Muscle layer of colon (tissue), 2 donors: ENCODE measurements at regions not wholly inside any gene's neighbourhood (a gene's known extent, or its start where the extent isn't known, plus 50 kb on each side); places are given as distances from the start of the nearest gene placed in this dataset.
A peak's percentile ranks its signal among the peaks of the same experiment; 100 is the strongest.

Experiments
- H3K27ac ChIP-seq: one replicate; pipeline ENCODE4 v1.7.0; 2013; ENCODE audit warnings: low read depth, mild to moderate bottlenecking, low read length, moderate library complexity
- H3K27me3 ChIP-seq, 2 donors: one replicate each; pipeline ENCODE4 v1.7.0; 2013; ENCODE audit warnings: low read length in 2 of 2, mild to moderate bottlenecking in 2 of 2; ENCODE audit not compliant: insufficient read depth in 2 of 2, control insufficient read depth in 1 of 2
- H3K36me3 ChIP-seq: one replicate; pipeline ENCODE4 v1.7.0; 2013; ENCODE audit warnings: mild to moderate bottlenecking, low read length; ENCODE audit not compliant: insufficient read depth
- H3K4me1 ChIP-seq: one replicate; pipeline ENCODE4 v1.7.0; 2013; ENCODE audit warnings: mild to moderate bottlenecking, low read length; ENCODE audit not compliant: insufficient read depth
- H3K4me3 ChIP-seq, 2 donors: one replicate each; pipeline ENCODE4 v1.7.0; 2013; ENCODE audit warnings: low read length in 2 of 2, low read depth in 1 of 2, mild to moderate bottlenecking in 1 of 2, moderate library complexity in 1 of 2
- H3K9ac ChIP-seq: one replicate; pipeline ENCODE4 v1.7.0; 2013; ENCODE audit warnings: low read length
- H3K9me3 ChIP-seq: one replicate; pipeline ENCODE4 v1.7.0; 2013; ENCODE audit warnings: mild to moderate bottlenecking, low read length
- donor health status: abdominal sarcoma.
- donor health status: Adenocarcinoma of cecum.

DNA sequence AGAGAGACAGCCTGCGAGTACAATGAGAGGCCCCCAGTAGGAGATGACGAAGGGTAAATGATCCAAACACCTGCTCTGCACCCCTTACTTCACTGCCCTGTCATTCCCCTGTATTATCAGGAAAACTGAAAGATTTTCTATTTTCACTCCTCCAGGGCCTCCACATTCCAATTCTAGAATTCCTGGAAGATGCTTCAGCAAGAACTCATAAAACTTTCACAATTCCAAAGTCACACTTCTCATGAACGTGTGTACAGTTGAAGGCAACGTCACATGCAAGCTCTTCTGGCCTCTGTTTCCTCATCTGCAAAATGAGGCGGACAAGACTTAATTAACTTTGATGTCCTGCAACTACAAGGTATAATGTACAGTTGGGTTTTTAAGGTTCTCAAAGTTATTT, 62.8 kb upstream of the SPATA12 start:
- peaks cover 35% of the 10 kb centered on the region for H3K4me1 ChIP-seq
- H3K27me3 ChIP-seq: no peaks in the 10 kb centered on the region
- peak overlapping the region; percentile 66 for H3K27ac ChIP-seq
- H3K36me3 ChIP-seq: no peaks in the 10 kb centered on the region
- no peaks in the 10 kb centered on the region for H3K9me3 ChIP-seq
- no peak overlapping the region for H3K4me3 ChIP-seq
- no peak overlapping the region for H3K9ac ChIP-seq

DNA sequence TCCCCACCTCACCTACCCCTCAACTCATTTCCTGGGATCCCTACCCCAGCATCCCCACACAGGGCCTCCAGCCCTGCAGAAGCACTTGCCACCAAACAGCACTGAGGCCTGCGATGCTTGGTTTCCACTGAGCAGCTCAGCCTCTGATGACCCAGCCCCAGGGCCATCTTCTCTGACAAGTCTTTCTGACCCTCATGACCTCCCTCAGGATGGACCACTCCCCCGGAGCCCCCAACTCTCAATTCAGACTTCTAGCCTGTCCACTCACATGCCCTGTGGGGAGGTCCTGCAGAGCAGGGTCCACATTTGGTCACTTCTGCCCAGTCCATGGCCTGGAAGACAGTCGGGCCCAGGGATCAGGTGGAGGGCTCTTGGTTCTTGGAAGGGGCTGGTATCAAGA, 63.4 kb upstream of the SPATA12 start:
- Histone ChIP-seq H3K9ac (no peak overlapping the region), H3K36me3 (no peaks in the 10 kb centered on the region), H3K9me3 (no peaks in the 10 kb centered on the region), H3K27ac (peak overlapping the region; percentile 36), H3K27me3 (no peaks in the 10 kb centered on the region), H3K4me3 (no peak overlapping the region), H3K4me1 (peaks cover 35% of the 10 kb centered on the region)

DNA sequence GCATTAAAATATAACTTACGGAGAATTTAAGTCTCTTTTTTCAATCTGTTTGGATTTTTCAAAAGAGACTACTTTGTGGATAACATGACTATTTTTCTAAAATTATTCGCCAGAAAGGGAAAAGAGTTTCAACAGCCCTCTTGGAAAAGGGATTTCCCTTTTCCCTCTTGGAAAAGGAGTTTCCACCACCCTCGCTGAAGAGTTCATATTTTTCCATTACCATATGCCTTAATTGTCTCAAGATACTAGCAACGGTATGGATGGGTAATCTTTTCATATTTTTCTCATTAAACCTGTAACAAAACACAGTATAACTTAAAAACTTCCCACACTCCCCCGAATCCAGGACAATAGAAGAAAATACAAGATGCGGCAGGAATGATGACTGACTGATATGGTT, 66.1 kb upstream of the SPATA12 start:
- H3K4me1 ChIP-seq: peaks cover 42% of the 10 kb centered on the region
- no peak overlapping the region for H3K27ac ChIP-seq
- H3K9ac ChIP-seq: no peak overlapping the region
- no peaks in the 10 kb centered on the region for H3K27me3 ChIP-seq
- no peaks in the 10 kb centered on the region for H3K36me3 ChIP-seq
- no peaks in the 10 kb centered on the region for H3K9me3 ChIP-seq
- no peak overlapping the region for H3K4me3 ChIP-seq

DNA sequence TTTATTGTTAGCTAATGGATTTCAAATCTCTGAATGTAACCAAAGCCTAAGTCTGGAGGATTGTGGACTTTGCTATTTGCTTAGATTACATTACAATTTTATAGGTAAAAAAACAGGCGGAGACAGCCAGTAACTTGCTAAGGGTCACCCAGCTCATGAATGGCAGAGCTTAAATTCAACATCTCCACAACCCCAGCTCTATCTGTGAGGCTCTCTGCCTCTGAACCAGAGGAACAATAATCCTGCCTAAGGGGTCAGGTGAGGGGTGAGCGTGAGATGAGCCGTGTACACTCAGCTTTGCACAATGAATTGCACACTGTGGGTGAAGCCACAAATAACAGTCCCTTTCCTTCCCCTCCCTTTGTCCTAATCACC, 69.8 kb upstream of the SPATA12 start:
- Histone ChIP-seq H3K9me3 (no peaks in the 10 kb centered on the region), H3K27me3 (no peaks in the 10 kb centered on the region), H3K36me3 (no peaks in the 10 kb centered on the region), H3K27ac (no peak overlapping the region), H3K9ac (no peak overlapping the region), H3K4me3 (no peak overlapping the region), H3K4me1 (peaks cover 33% of the 10 kb centered on the region)

DNA sequence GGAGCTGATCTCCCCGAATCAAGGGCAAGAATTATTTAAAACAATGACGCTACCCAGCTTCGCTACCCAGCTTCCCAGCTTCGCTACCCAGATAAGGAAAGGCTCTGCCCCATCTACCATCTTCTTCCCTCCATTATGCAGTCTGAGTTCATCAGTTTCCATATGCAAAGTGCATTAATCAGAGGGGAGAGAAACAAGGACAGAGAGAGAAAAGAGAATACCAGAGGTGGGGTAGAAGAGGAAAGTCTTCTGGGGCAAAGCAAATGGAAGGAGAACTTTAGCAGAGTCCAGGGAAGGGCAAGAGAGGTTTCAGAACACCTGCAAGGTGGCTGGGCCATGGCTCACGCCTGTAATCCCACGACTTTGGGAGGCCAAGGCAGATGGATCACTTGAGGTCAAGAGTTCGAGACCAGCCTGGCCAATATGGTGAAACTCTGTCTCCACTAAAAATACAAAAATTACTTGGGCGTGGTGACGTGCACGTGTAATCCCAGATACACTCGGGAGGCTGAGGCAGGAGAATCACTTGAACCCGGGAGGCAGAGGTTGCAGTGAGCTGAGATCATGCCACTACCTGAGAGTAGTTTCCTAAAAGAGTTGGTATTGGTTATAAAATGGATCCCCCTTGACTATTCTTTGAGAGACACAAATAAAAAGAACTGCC, 70.4 kb upstream of the SPATA12 start:
- Histone ChIP-seq H3K9me3 (no peaks in the 10 kb centered on the region), H3K36me3 (no peaks in the 10 kb centered on the region), H3K9ac (no peak overlapping the region), H3K27ac (no peak overlapping the region), H3K4me3 (no peak overlapping the region), H3K4me1 (peaks cover 33% of the 10 kb centered on the region), H3K27me3 (no peaks in the 10 kb centered on the region)

DNA sequence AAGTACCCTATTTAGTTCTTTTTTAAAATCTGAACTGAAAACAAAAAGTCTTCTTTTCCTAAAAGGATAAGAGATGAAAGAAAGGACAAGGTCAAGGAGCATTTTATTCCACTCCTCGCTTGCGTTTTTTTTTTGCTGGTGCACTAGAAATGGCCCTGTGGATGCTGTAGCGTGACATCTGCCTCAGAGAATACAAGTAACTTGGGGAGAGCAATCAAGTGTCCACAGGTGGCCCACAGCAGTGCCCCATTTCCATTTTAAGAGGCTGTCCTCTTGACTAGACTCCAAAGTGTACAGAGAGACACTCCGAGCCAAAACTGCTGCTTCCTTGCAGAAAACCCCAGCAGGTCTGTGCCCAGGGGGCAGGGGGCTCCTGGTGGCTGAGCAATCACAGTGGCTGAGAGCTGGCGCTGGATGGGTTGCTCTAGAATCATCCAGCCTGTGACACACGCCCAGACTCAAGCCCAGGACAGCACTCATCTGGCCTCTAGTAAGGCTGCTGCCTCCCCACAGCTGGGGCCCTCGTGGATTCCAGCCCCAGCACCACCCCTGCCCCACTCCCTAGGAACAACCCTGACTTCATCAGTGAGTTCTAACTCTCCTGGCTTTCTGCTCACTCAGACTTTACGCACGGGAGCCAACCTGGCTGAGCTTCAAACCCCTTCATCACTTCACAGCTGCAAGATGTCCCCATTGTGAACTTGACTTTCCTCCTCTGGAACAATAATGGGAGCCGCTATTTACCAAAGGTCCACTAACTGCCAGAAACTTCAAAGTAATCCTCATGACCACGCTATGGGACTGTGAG, 71.1 kb upstream of the SPATA12 start:
- no peak overlapping the region for H3K27ac ChIP-seq
- peak overlapping the region; percentile 53 for H3K9ac ChIP-seq
- H3K9me3 ChIP-seq: no peaks in the 10 kb centered on the region
- no peaks in the 10 kb centered on the region for H3K36me3 ChIP-seq
- no peaks in the 10 kb centered on the region for H3K27me3 ChIP-seq
- peaks cover 33% of the 10 kb centered on the region for H3K4me1 ChIP-seq
- H3K4me3 ChIP-seq: peak overlapping the region in 1 of 2 donors; percentile 36

DNA sequence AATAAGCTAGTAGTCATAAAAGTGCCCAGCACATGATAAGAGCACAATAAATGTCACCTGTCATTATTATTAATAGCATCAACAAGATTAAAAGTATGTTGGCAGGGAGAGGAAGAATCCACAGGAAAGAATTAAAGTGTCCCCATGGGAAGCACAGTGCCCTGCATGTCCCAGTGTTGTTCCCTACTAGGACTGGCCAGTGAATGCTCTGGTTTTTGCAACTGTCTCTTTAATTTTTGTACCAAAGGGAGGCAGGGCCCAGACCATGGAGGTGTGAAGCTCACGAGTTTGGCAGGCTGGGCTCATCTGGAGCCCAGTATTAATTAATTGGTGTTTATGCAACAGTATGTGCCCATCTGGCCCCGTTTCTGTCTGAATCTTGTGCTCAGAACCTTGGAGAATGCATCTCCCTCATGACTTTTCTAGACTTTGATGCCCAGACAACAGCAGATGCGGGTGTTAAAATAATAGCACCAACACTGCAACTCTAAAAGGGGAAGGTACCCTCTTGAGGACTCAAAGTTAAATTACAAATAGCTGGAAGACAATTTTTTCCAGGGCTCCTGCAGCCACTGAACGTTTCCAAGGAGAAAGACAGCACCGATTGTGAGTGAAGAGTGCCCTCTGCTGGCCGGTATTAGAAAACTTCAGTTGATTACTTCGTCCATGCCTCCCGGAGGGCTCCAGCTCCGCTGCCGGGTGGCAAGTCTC, 71.9 kb upstream of the SPATA12 start:
- H3K27ac ChIP-seq: peak overlapping the region; percentile 5
- H3K4me1 ChIP-seq: peaks cover 37% of the 10 kb centered on the region
- H3K36me3 ChIP-seq: no peaks in the 10 kb centered on the region
- no peaks in the 10 kb centered on the region for H3K9me3 ChIP-seq
- H3K4me3 ChIP-seq: peak overlapping the region in 1 of 2 donors; percentile 36
- no peaks in the 10 kb centered on the region for H3K27me3 ChIP-seq
- peak overlapping the region; percentile 53 for H3K9ac ChIP-seq

DNA sequence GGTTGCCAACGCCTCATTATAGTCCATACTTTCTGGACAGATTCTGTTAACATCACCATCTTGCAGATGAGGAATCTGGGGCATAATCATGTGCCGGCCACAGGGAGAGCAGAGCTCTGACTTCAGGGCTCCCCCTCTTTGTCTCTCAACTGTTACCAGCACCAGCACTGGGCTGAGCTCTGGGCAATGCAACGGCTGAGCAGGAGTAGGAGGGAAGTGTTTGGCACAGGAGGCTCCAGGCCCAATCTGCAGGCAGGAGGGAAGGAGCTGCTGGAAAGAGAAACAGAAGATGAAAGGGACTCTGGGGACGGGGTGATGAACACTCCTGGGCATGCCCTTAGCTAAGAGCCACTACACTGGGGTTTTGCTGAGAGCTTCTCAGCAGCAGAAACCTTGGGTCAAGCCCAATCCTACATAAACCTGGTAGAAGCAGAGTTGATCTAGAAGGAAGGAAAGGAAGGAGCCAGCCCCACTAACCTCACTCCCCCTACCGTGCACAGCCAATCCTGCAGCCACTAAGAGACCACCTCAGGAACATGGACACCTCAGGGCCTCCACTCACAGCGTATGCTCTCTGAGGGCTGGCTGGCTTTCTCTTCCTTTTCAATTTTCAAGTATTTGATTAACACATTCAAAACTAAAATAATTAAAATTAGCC, 73.1 kb upstream of the SPATA12 start:
- no peak overlapping the region for H3K9ac ChIP-seq
- H3K27ac ChIP-seq: no peak overlapping the region
- no peaks in the 10 kb centered on the region for H3K27me3 ChIP-seq
- H3K36me3 ChIP-seq: no peaks in the 10 kb centered on the region
- no peak overlapping the region for H3K4me3 ChIP-seq
- no peaks in the 10 kb centered on the region for H3K9me3 ChIP-seq
- peaks cover 37% of the 10 kb centered on the region for H3K4me1 ChIP-seq

DNA sequence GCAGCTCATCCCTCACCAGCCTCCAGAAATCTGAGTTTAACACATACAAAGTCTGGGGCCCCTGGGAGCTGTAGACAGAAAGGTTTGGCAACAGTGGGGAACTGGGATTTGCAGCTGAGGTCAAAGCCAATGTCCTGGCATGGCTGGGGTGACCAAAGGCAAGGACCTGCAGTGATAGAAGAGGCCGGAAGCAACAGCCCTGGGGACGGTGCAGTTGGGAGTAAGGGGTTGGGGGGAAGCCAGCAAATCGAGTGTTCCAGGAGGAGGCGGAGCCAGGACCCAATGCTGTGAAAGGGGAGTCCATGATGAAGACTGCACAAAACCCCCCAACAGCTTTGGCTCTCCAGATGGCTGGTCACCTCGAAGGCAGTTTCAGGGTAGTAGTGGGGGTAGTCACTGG, 74.1 kb upstream of the SPATA12 start:
- no peak overlapping the region for H3K4me3 ChIP-seq
- H3K36me3 ChIP-seq: no peaks in the 10 kb centered on the region
- no peaks in the 10 kb centered on the region for H3K27me3 ChIP-seq
- H3K9ac ChIP-seq: no peak overlapping the region
- H3K9me3 ChIP-seq: no peaks in the 10 kb centered on the region
- H3K4me1 ChIP-seq: peaks cover 37% of the 10 kb centered on the region
- no peak overlapping the region for H3K27ac ChIP-seq

DNA sequence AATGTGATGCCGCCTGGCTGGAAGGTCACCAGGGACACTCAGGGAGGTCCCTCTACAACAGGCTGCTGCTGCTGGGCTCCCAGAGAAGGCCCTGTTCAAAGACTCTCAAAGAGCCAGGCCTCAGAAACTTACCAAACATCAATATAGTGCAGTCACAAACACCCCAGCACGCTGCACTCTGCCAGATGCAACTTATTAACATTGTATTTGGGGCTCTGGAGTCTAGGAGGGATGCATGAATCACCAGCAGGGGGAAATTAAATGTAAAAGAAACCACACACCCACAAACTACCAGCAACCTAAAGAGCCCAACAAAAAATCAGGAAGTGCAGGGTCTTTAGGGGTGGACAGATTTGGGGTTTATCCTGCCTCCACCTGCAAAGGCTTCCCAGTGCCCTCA, 74.6 kb upstream of the SPATA12 start:
- Histone ChIP-seq H3K4me1 (peaks cover 37% of the 10 kb centered on the region), H3K9ac (no peak overlapping the region), H3K27me3 (no peaks in the 10 kb centered on the region), H3K9me3 (no peaks in the 10 kb centered on the region), H3K36me3 (no peaks in the 10 kb centered on the region), H3K4me3 (no peak overlapping the region), H3K27ac (no peak overlapping the region)

DNA sequence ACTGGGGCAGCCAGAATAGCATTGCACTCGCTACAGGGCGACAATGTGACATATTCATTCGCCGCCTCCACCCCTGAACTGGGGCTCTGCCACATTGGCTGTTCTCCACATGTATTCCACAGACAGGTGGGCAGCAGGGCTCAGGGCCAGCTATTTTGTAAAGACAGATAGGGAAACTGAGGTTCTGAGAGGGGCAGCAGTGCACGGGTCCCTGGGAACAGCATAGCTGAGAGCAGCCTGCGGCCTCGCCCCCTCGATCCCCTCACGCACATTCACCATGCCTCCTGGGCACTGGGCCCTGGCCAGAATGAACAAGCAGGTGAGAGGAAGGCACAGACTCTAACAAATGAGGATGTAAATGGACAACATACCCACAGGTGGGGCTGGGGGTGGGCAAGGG, 75.0 kb upstream of the SPATA12 start:
- Histone ChIP-seq H3K9ac (no peak overlapping the region), H3K27me3 (no peaks in the 10 kb centered on the region), H3K4me3 (no peak overlapping the region), H3K4me1 (peaks cover 37% of the 10 kb centered on the region), H3K9me3 (no peaks in the 10 kb centered on the region), H3K27ac (no peak overlapping the region), H3K36me3 (no peaks in the 10 kb centered on the region)
